ENCODE measurements at regions not wholly inside any gene's neighbourhood (a gene's known extent, or its start where the extent isn't known, plus 50 kb on each side); places are given as distances from the start of the nearest gene placed in this dataset.

DNA sequence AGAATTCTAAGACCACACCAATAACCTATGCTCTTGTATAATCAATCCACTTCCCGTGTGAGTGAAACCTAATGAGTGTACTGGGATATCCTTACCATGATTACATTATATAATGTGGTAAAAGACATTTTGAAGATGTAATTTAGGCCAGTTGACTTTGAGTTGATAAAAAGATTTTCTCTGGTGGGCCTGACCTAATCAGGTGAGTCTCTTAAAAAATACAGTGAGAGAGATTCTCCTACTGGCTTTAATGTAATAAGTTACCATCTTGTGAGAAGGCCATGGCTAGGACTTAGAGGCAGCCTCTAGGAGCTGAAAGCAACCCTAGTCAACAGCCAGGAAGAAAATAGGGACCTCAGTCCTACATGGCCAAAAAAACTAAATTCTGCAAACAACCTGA, 847.7 kb upstream of the HS3ST5 start:
- TF ChIP-seq, protein P1, sequence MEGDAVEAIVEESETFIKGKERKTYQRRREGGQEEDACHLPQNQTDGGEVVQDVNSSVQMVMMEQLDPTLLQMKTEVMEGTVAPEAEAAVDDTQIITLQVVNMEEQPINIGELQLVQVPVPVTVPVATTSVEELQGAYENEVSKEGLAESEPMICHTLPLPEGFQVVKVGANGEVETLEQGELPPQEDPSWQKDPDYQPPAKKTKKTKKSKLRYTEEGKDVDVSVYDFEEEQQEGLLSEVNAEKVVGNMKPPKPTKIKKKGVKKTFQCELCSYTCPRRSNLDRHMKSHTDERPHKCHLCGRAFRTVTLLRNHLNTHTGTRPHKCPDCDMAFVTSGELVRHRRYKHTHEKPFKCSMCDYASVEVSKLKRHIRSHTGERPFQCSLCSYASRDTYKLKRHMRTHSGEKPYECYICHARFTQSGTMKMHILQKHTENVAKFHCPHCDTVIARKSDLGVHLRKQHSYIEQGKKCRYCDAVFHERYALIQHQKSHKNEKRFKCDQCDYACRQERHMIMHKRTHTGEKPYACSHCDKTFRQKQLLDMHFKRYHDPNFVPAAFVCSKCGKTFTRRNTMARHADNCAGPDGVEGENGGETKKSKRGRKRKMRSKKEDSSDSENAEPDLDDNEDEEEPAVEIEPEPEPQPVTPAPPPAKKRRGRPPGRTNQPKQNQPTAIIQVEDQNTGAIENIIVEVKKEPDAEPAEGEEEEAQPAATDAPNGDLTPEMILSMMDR (IDR thresholded peaks at IDR 0.05; ENCODE audit: low read depth, low read length, poor library complexity, severe bottlenecking), result no peak
- TF ChIP-seq EZH2phosphoT487 (IDR thresholded peaks at IDR 0.05; ENCODE audit: borderline replicate concordance, low read length), result no peak
